CD1c-positive myeloid dendritic cell (primary cell): ENCODE measurements at regions not wholly inside any gene's neighbourhood (a gene's known extent, or its start where the extent isn't known, plus 50 kb on each side); places are given as distances from the start of the nearest gene placed in this dataset.
"Not testable (repeated sequence)": the region's sequence is repeated elsewhere in the genome, so short reads cannot be mapped to it uniquely, and the experiment has no call there.

Experiments
- DNase-seq: peaks from one replicate; pipeline ENCODE4 v3.0.0-alpha.2; 2016; ENCODE audit errors: extremely low spot score

DNA sequence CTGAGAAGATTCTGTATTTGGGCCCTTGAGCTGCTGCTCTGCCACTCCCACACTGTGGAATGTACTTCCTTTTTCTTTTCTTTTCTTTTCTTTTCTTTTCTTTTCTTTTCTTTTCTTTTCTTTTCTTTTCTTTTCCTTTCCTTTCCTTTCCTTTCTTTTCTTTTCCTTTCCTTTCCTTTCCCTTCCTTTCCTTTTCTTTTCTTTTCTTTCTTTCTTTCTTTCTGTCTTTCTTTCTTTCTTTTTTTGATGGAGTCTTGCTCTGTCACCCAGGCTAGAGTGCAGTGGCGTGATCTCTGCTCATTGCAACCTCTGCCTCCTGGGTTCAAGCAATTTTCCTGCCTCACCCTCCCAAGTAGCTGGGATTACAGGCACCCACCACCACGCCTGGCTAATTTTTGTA, 89.8 kb downstream of the DNAAF6 start:
- not testable (repeated sequence) for DNase-seq

DNA sequence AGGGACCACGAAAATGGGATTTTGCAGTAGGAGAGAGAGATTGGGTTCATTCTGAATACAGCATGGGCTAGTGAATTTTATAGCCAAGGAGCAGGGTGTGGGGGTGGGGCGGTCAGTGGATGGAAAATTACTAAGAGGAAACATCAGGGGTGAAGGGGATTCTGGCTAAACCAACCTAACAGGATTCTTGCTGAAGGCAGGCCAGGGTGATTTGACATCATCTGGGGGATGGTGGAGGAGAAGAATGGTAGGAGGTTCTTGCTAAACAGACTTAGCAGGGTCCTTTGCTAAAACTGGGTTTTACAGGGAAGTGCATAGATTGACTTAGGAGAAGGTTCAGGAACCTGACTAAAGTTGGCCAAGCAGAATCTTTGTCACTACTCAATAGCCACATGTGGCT, 91.9 kb downstream of the DNAAF6 start:
- DNase-seq: no peak

DNA sequence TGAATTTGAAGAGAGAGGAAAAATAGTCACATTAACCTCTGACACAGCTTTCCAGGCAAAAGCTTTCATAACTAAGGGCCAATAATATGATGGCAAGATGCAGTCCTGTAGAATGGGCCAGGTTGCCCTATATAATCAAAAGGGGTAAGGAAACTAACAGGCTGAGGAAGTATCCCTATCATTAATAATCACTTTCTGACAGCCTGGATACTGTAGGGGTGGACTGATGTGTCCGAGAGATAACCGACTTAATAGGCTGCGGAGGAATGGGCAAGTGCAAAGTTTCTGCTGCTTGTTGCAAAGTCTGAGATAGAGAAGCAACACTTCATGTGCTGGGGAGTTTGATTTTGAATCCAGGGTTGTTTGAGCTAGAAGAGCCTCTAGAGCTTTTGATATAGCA, 94.8 kb downstream of the DNAAF6 start:
- DNase-seq: no peak

DNA sequence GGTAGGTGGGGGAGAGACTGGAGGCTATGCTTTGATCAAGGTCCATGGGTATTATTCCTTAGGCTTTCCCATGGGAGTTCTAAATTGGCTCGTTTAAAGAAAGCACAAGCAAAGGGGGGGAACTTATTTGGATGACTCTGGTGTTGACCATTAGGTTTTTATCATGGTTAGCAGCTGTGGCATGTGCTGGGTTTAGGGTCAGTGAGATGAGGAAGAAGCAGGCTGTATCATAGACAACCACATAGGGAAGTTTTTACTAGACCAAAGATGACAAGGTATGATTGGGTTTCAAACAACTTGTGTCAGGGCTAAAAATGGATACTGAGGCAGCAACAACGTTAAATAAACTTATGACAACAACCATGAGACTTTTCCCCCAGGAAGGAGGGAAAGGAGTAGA, 97.7 kb downstream of the DNAAF6 start:
- DNase-seq: no peak

DNA sequence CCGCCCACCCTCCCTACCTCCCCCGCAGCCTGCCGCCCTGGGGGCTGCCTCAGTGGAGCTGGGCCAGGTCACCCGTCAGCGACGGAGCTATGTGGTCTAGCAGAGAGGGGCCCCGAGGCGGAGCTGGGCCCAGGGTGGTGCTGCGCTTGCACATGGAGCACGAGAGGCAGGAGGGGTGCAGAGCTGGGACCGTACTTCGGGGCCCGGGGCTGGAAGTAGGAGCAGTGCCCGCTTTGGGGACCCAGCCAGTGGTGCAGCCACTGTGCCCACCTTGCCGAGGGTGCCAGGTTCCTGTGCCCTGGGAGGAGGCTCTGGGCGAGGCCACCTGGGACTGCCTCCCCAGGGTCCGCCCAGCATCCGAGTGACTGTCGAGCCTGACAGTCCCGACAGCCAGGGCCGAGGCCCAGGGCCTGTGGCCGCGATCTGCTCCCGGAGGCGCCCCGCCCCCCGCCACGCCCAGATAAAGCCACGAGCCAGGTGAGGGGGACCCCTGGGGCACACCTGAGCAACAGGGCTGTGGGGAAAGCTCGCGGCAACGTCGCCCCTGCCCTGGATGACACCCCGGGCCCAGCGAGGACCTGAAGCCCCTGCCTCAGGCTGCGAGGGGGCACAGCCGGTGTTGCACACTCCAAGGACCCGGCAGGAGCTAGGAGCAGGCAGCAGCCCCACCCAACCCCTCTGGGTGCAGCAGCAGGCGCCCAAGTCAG, 117.5 kb downstream of the DNAAF6 start:
- DNase-seq: no peak

DNA sequence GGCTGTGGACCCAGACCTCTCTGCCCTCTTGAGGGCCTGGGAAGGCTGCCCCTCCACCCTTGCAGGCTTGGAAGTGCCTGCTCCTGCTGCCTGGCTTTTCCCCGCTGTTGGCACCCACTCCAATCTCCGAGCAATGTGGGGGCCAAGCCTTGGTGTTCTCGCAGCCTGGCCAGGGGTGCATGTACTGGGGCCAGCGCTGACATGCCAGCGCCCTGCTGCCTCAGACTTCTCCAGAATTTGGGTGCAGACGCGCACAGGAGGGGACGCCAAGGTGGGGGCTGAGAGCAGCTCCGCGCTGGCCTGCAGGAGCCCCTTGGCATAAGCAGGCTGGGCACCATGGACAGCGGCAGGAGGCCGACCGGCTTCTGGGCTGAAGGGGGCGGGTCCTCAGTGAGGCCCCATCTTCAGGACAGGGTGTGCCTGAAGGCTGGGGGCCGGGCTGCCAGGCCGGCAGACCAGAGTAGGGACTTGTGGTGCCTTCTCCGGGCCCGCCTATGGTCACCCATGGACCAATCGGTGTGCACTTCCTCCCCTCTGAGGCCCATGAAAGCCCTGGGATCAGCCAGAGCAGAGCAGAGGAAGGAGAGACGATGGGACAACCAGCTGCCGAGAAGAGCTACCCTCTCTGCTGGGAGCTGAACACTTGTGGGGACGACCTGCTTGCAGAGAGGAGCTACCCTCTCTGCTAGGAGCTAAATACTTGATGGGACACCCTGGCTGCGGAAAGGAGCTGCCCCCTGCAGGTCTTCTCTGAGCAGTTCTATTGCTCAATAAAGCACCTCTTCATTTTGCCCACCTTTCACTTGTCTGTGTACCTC, 118.3 kb downstream of the DNAAF6 start:
- no peak for DNase-seq

DNA sequence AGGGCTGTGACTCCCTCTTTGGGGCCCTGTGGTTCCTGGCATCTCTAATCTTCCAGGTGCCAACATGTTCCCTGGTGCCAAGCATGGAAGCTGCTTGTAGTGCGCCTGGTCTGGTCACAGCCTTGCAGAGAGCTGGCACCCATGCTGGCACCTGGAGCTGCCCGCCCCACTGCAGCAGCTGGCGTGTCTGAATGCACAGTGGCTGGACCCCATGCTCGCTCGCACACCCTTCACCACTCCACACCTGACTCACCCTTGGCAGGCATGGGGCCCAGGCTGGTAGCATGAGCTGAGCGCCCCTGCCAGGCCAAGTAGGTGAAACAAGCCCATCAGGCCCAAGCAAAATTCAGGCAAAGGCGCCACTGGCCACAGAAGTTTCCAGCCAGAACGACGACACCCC, 119.1 kb downstream of the DNAAF6 start:
- no peak for DNase-seq

DNA sequence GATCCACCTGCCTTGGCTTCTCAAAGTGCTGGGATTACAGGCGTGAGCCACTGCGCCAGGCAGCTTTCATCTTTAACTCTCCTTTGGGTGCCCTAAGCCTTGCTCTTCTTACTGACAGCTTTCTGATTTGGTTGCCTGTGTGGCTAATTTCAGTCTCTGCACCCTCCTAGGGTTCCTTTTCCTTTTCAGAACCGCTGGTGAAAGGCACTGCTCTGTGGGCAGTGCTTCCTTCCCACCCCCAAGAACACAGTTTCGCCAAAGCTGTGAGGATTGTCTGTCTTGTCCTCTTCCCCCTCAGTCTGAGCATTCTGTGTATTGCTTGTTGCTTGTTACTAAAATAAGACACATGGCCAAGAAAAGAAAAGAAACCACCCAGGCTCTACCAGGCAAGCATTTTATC, 101.4 kb upstream of the FRMPD3 start:
- no peak for DNase-seq

DNA sequence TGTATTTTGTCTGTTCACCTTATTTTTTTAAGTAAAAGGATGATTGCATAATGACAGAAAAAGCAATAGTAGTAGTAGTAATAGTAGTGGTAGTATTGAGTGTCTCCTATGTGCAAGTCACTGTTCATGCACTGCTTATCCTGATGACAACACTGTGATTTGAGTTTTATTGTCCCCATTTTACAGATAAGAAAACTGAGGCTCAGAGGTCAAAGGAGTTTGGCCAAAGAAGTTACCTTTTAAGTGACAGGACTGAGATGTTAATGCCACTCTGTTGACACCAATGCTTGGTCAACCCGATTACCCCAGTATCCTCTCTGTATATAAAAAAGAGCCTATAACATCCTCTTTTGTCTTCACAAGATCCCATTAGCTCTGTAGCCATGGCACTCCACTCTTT, 100.5 kb upstream of the FRMPD3 start:
- DNase-seq: no peak

DNA sequence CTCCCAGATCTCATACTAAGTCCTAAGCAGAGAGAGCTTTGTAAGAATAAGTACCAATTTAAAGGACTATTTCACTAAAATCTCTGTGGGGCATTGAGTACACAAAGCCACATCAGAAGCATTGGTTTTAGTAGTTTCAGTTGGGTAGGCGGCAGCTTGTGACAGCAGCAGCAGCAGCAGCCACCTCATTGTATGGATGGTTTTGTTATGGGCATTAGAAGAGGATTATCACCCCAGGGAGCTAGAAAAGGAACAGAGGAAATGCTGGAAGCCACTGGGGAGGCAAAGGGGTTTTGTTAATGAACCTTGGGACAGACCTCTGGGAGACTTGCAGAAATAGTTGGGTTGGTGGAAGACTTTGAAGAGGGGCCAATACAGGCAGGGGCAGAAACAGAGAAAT, 93.9 kb upstream of the FRMPD3 start:
- no peak for DNase-seq

DNA sequence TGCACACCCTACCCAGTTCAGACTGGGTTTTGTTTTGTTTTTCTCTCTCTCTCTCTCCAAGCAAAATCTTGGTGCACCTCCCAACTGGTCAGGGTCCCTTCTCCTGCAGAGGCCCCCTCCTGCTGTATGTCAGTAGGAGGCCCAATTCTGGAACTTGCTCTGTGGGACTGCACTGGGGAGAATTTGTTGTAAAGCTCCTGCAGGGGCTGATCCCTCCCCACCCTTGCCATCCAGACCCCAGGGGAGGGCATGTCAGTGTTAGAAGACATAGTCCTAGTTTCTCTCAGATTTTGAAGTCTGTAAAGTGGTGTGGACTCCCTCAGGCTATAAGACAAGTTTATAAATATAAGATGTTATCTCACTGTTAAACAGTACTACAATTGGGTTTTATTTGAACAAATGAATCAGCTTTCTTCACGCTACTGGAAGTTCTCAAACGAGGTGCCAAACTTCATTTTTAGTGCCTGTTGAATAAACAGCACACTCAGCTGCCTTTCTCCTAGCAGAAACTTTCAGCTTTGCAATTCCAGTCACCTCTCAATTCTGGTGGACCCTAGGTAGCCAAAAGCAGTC, 88.6 kb upstream of the FRMPD3 start:
- DNase-seq: no peak

DNA sequence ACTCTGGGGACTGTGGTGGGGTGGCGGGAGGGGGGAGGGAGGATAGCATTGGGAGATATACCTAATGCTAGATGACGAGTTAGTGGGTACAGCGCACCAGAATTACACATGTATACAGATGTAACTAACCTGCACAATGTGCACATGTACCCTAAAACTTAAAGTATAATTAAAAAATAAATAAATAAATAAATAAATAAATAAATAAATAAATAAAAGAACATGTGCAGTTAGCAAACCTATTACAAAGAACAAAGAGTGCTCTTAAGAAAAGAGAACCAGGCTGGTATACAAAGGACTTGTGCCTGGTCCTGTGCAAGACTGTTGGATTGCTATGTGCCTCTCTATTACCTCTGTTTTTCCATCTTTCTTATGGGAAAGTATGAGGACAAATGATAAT, 79.3 kb upstream of the FRMPD3 start:
- not testable (repeated sequence) for DNase-seq

DNA sequence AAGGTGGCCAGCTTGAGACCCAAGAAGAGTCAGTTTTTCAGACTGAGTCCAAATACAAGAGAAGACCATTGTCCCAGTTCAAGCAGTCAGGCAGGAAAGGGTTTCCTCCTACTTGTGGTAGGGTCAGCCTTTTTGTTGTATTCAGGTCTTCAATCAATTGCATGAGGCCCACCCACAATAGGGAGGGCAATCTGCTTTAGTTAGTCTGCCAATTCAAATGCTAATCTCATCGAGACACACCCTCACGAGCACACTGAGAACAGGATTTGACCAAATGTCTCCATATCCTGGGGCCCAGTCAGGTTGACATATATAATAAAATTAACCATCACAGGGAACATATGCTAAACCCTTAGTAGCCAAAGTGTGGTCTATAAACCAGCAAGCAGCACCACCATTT, 75.3 kb upstream of the FRMPD3 start:
- no peak for DNase-seq

DNA sequence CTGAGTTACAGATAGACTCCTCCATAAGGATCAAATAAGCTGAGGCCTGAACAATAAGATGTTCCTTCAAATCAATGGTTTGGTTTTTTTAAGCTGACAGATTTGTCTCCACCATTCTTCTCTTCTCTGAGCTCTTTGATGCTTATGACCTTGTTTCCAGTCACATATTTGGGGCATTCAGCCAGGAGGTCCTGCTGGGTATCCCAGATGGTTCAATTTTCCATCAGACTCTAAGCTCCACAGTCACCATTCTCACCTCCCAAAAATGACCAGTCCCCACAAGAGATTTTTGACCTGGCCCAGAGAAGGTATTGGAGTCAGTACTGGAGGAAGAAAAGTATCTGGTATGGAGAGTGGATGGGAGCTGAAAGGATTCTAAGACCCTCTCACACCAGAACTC, 74.6 kb upstream of the FRMPD3 start:
- DNase-seq: no peak

DNA sequence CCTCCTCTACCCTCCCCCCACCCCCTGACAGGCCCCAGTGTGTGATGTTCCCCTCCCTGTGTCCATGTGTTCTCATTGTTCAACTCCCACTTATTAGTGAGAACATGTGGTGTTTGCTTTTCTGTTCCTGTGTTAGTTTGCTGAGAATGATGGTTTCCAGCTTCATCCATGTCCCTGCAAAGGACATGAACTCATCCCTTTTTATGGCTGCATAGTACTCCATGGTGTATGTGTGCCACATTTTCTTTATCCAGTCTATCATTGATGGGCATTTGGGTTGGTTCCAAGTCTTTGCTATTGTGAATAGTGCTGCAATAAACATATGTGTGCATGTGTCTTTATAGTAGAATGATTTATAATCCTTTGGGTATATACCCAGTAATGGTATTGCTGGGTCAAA, 73.3 kb upstream of the FRMPD3 start:
- DNase-seq: not testable (repeated sequence)

DNA sequence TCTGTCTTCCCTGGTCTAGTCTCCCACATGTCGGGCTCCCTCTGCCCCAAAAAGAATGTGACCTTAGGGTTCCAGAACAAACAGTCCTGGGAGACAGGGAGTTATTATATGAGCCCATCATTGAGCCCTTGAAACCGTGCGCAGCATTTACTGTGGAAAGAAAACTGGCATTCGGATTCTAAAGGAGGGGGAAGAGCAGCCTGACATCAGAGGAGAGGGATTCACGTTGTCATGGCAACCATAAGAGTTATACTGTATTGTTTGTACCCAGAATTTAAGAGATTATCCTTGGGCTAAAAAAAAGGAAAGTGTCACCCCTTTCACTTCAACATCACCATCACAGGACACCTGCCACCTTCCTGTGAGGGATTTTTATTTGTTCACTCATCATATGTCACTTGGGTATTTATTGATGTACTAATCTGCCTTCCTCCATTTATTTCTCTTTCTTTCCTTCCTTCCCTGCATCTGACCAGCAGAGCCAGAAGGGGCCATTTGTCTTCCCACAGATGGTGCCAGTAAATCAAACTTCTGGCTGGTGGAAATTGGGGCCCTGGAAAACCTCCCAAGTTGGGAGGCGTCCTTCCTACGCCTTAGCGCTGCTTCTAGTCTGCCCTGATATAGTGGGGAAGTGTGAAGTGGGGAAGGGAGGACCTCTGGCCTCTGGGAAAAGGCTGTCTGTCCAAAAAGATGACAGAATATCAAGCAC, 64.9 kb upstream of the FRMPD3 start:
- no peak for DNase-seq

DNA sequence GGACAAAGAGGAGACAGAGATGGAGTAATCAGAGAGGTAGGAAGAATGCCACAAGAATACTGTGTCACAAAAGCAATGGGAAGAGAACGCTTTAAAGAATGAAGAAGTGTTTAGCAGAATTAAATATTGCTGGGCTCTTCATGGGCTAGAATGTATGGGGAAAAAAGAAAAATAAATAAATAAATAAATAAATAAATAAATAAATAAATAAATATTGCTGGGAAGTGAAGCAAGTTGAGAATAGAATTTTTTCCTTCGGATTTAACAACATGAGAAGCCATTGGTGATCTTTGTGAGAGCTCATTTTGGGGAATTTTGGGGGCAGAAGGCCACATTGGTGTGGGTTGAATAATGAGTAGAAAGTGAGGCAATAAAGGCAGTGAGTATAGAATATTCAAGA, 59.7 kb upstream of the FRMPD3 start:
- DNase-seq: no peak

DNA sequence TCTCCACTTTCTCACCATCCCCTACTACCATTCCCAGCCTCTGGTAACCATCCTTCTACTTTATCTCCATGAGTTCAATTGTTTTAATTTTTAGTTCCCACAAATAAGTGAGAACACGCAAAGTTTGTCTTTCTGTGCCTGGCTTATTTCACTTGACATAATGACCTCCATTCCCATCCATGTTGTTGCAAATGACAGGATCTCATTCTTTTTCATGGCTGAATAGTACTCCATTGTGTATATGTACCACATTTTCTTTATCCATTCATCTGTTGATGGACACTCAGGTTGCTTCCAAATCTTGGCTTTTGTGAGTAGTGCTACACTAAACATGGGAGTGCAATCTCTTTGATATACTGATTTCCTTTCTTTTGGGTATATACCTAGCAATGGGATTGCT, 55.8 kb upstream of the FRMPD3 start:
- not testable (repeated sequence) for DNase-seq

DNA sequence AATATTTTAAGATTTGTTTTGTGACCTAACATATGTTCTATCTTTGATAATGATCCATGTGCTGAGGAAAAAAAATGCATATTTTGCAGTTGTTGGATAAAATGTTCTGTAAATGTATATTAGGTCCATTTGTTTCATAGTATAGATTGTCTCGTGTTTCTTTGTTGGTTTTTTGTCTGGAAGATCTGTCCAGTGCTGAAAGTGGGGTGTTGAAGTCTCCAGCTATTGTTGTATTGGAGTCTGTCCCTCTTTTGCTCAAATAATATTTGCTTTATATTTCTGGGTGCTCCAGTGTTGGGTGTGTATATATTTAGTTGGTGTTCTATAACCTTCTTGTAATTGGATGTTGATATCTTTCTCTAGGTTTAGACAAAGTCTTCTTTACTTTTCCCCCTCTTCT, 53.2 kb upstream of the FRMPD3 start:
- DNase-seq: no peak

DNA sequence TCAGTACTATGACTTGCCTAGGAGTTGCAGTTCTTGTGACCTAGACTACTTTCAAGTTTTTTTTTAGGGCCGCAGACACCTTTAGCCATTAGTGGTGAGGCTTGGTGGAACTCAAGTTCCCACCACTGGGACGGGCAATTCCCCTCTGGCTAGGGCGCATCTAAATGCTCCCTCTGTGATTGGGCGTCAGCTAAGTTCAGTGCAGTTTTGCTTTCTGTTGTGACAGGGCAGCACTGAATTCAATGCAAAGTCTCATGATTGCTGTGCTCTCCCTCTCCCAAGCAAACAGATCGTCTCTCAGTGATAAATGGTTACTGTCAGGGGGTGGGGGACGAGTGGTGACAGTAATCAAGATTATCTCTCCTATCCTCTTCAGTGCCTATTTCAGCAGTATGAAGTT, 52.7 kb upstream of the FRMPD3 start:
- DNase-seq: no peak

DNA sequence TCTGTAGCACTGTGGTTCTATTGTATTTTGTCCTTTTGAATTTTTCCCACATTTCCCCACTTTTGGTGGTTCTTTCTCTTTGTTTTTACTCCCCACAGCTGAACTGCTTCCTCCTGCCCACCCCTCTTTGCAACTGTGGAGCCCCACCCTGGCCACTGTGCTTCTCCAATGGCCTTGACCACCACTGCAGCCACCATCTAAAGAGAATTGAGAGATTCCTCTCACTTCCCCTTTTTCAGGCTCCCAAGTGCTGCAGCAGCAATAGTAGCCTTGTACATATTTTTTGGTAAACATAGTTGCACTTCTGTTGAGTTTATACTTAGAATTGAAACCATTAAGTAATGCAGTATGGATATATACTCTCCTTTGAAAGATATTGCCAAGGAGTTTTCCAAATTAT, 51.3 kb upstream of the FRMPD3 start:
- DNase-seq: peak; percentile 10
